ENCODE measurements at regions not wholly inside any gene's neighbourhood (a gene's known extent, or its start where the extent isn't known, plus 50 kb on each side); places are given as distances from the start of the nearest gene placed in this dataset.
"Not testable (repeated sequence)": the region's sequence is repeated elsewhere in the genome, so short reads cannot be mapped to it uniquely, and the experiment has no call there.

DNA sequence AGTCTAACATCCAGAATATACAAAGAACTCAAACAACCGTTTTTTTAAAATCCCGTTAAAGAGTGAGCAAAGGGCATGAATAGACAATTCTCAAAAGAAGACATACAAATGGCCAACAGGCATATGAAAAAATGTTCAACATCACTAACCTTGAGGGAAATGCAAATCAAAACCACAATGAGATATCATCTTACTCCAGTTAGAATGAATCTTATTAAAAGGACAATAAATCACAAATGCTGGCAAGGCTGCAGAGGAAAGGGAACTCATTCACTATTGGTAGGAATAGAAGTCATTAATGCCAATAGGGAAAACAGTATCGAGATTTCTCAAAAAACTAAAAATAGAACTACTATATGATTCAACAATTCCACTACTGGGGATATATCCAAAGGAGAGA is 520.1 kb downstream of the RMST start:
- no peak for DNase-seq (ENCODE audit: extremely low spot score)
- POLR2A ChIA-PET: no interaction called here
- CTCF ChIA-PET: no interaction called here

DNA sequence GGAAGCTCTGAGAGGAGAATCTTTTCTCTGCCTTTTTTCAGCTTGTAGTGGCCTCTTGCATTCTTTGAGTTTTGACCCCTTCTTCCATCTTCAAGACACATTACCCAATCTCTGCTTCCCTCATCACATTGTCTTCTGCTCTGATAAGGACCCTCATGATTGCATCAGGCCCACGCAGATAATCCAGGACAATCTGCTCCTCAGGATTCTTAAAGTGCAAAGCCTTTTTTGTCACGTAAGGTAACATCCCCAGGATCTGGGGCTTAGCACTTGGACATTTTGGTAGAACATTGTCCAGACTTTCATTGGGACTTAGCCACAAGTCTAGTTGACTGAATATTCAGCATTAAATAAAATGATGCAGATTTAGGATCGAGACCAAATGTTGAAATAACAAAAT is 521.2 kb downstream of the RMST start:
- no peak for DNase-seq (ENCODE audit: extremely low spot score)
- CTCF ChIA-PET: no interaction called here
- POLR2A ChIA-PET: no interaction called here
- TF ChIP-seq NFRKB (IDR thresholded peaks at IDR 0.05): no peak
- no peak for TF ChIP-seq HDGF (IDR thresholded peaks at IDR 0.05; ENCODE audit: borderline replicate concordance)

More for the DNA sequence above, 520.1 kb downstream of the RMST start:
- TF ChIP-seq HDGF (IDR thresholded peaks at IDR 0.05; ENCODE audit: borderline replicate concordance) (no peak), LEF1 (IDR thresholded peaks at IDR 0.05; ENCODE audit: borderline replicate concordance) (no peak), FOXA1 (IDR thresholded peaks at IDR 0.05) (no peak), L3MBTL2 (conservative IDR thresholded peaks at IDR 0.05) (no peak), ELF4 (IDR thresholded peaks at IDR 0.05) (no peak), ZNF384 (IDR thresholded peaks at IDR 0.05) (no peak)

DNA sequence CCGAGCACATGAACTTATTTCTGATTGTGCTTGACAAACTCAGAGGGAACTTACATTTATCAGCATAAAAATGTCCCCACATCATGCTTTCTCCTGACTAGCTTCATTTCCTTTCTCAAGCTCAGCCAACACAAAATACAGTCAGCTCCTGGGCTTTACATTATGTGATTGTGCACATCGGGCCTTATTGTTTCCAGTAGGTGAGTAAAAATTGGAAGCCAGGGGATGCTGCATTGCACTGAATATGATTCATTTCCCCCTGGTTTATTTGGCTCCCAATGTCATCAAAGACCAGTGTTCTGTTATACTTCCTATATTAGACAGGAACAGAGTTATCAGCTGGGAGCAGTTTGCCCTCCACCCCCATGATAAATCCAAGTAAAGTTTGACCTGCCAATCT is 521.8 kb downstream of the RMST start:
- TF ChIP-seq BHLHE40 (IDR thresholded peaks at IDR 0.05; ENCODE audit: borderline replicate concordance) (no peak), FOXA1 (IDR thresholded peaks at IDR 0.05) (no peak), SP1 (IDR thresholded peaks at IDR 0.05) (no peak), LEF1 (IDR thresholded peaks at IDR 0.05; ENCODE audit: borderline replicate concordance) (no peak), HDGF (IDR thresholded peaks at IDR 0.05; ENCODE audit: borderline replicate concordance) (no peak), TARDBP (IDR thresholded peaks at IDR 0.05) (no peak), ELF4 (IDR thresholded peaks at IDR 0.05) (no peak), ZNF384 (IDR thresholded peaks at IDR 0.05) (no peak)
- TF ChIP-seq, protein P1, sequence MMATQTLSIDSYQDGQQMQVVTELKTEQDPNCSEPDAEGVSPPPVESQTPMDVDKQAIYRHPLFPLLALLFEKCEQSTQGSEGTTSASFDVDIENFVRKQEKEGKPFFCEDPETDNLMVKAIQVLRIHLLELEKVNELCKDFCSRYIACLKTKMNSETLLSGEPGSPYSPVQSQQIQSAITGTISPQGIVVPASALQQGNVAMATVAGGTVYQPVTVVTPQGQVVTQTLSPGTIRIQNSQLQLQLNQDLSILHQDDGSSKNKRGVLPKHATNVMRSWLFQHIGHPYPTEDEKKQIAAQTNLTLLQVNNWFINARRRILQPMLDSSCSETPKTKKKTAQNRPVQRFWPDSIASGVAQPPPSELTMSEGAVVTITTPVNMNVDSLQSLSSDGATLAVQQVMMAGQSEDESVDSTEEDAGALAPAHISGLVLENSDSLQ (IDR thresholded peaks at IDR 0.05): no peak
- no peak for DNase-seq (ENCODE audit: extremely low spot score)
- ChIA-PET CTCF (no interaction called here), POLR2A (no interaction called here)

DNA sequence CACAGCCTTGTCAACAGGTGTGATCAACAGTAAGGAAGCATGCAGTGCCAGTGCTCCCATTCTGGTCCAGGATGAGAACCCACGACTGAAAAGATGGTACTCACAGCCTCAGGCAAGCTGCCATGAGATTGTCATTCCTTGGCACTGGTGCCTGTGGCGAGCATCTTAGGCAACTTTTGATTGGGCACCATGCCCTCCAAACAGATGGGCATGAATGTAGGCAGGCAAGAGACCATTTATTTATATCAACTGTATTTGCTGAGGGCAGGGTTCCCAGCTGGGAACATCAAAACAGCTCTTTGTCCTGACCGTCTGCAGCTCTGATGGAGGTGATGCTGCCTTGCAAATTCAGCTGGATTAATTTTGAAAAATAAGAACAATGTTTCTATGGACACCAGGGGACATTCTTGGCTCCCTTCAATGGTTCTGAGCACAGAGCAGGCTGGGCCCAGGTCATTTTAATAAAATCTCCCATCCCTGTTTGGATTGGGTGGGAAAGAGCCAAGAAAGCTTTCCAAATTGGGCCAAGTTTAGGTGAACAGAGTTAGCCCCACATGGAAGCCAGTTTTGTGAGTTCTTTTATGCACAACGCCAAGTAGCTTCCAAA is 522.5 kb downstream of the RMST start:
- POLR2A ChIA-PET: no interaction called here
- TF ChIP-seq BHLHE40 (IDR thresholded peaks at IDR 0.05; ENCODE audit: borderline replicate concordance) (no peak), LEF1 (IDR thresholded peaks at IDR 0.05; ENCODE audit: borderline replicate concordance) (no peak)
- CTCF ChIA-PET: no interaction called here
- no peak for DNase-seq (ENCODE audit: extremely low spot score)

DNA sequence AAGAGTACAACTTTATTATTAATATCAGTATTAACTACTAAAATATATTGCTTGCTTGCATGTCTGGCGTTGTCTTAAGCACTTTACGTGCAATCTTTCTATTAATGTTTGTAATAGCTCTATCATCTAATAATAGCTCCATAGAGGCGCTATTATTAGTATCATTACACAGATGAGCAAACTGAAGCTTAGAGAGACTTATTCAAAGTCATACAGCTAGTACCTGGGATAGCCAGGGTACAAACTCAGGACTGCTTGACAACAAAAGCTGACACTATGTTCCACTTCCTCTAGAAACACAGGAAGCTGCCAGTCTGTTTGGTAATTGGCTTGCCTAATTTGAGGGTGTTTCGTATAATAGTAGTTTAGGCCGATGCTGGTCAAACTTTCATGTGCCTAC is 523.2 kb downstream of the RMST start:
- no peak for DNase-seq (ENCODE audit: extremely low spot score)
- ChIA-PET CTCF (no interaction called here), POLR2A (no interaction called here)
- no peak for TF ChIP-seq ZNF384 (IDR thresholded peaks at IDR 0.05)
- TF ChIP-seq SP1 (IDR thresholded peaks at IDR 0.05): no peak
- no peak for TF ChIP-seq ARNT (IDR thresholded peaks at IDR 0.05)
- no peak for TF ChIP-seq FOXK2 (IDR thresholded peaks at IDR 0.05)
- TF ChIP-seq BHLHE40 (IDR thresholded peaks at IDR 0.05; ENCODE audit: borderline replicate concordance): no peak
- no peak for TF ChIP-seq FOXA1 (IDR thresholded peaks at IDR 0.05)
- no peak for TF ChIP-seq LEF1 (IDR thresholded peaks at IDR 0.05; ENCODE audit: borderline replicate concordance)
- TF ChIP-seq, protein P1 (IDR thresholded peaks at IDR 0.05): no peak
- TF ChIP-seq TARDBP (IDR thresholded peaks at IDR 0.05): no peak
- TF ChIP-seq ELF4 (IDR thresholded peaks at IDR 0.05): no peak
- TF ChIP-seq CTBP1 (IDR thresholded peaks at IDR 0.05; ENCODE audit: borderline replicate concordance): no peak
- no peak for TF ChIP-seq SUZ12 (IDR thresholded peaks at IDR 0.05)
- TF ChIP-seq NFRKB (IDR thresholded peaks at IDR 0.05): no peak
- no peak for TF ChIP-seq FOXM1 (IDR thresholded peaks at IDR 0.05; ENCODE audit: borderline replicate concordance)
- TF ChIP-seq L3MBTL2 (conservative IDR thresholded peaks at IDR 0.05): no peak
- TF ChIP-seq HDGF (IDR thresholded peaks at IDR 0.05; ENCODE audit: borderline replicate concordance): no peak

DNA sequence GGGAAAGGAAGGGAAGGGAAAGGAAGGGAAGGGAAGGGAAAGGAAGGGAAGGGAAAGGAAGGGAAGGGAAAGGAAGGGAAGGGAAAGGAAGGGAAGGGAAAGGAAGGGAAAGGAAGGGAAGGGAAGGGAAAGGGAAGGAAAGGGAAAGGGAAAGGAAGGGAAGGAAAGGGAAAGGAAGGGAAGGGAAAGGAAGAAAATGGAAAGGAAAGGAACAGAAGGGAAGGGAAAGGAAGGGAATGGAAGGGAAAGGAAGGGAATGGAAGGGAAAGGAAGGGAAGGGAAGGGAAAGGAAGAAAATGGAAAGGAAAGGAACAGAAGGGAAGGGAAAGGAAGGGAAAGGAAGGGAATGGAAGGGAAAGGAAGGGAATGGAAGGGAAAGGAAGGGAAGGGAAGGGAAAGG is 526.0 kb downstream of the RMST start:
- CTCF ChIA-PET; DNase-seq (ENCODE audit: extremely low spot score); POLR2A ChIA-PET: not testable (repeated sequence)

DNA sequence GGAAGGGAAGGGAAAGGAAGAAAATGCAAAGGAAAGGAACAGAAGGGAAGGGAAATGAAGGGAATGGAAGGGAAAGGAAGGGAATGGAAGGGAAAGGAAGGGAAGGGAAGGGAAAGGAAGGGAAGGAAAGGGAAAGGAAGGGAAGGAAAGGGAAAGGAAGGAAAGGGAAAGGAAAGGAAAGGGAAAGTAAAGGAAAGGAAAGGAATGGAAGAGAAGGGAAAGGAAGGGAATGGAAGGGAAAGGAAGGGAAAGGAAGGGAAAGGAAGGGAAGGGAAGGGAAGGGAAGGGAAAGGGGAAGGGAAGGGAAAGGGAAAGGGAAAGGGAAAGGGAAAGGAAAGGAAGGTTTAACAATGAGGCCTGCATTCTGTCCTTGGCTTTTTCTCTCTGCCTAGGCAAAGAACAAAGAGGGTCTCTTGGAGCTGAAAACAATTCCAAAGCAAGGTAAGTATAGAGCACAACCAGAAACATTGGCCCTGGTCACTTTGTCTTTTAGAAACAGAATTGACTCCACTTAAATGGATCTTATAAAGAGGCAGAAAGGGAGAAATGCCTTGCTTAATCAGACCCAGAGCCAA is 525.9 kb upstream of the TMPO start:
- no peak for DNase-seq (ENCODE audit: extremely low spot score)
- CTCF ChIA-PET: no interaction called here
- POLR2A ChIA-PET: no interaction called here
- TF ChIP-seq SUZ12 (IDR thresholded peaks at IDR 0.05) (no peak), NFRKB (IDR thresholded peaks at IDR 0.05) (no peak), TARDBP (IDR thresholded peaks at IDR 0.05) (no peak), CTBP1 (IDR thresholded peaks at IDR 0.05; ENCODE audit: borderline replicate concordance) (no peak), ZNF384 (IDR thresholded peaks at IDR 0.05) (no peak), ARNT (IDR thresholded peaks at IDR 0.05) (no peak), BHLHE40 (IDR thresholded peaks at IDR 0.05; ENCODE audit: borderline replicate concordance) (no peak), SP1 (IDR thresholded peaks at IDR 0.05) (no peak), LEF1 (IDR thresholded peaks at IDR 0.05; ENCODE audit: borderline replicate concordance) (no peak), L3MBTL2 (conservative IDR thresholded peaks at IDR 0.05) (no peak), ELF4 (IDR thresholded peaks at IDR 0.05) (no peak), FOXA1 (IDR thresholded peaks at IDR 0.05) (no peak), HDGF (IDR thresholded peaks at IDR 0.05; ENCODE audit: borderline replicate concordance) (no peak), FOXM1 (IDR thresholded peaks at IDR 0.05; ENCODE audit: borderline replicate concordance) (no peak), FOXK2 (IDR thresholded peaks at IDR 0.05) (no peak)
- TF ChIP-seq, protein P1 (IDR thresholded peaks at IDR 0.05): no peak
